NCI-H82 (cell line): ENCODE measurements at regions not wholly inside any gene's neighbourhood (a gene's known extent, or its start where the extent isn't known, plus 50 kb on each side); places are given as distances from the start of the nearest gene placed in this dataset.

ENCODE experiments used
- DNase-seq: peaks from one replicate; lab custom pipeline; 2025; lab: John Stamatoyannopoulos, UW

DNA sequence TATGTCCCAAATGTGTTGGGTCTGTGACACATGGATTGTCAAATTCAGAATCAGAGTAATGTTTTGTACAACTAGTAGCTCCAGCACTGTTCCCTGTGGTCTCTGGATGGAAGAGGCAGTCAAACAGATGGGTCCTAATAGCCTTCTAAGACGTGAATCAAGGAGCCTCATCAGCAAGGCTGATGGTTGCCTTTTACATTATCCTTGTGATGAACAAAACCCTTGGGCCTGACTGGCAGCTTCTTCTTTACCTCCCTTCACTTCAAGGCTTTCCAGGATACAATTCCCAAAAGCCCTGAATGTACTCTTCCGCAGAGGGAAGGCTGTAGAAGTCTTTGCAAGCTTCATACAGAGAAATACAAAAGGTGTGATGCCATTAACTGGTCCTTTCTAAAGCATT, 633.3 kb downstream of the USP25 start:
- peak; percentile 30 for DNase-seq

DNA sequence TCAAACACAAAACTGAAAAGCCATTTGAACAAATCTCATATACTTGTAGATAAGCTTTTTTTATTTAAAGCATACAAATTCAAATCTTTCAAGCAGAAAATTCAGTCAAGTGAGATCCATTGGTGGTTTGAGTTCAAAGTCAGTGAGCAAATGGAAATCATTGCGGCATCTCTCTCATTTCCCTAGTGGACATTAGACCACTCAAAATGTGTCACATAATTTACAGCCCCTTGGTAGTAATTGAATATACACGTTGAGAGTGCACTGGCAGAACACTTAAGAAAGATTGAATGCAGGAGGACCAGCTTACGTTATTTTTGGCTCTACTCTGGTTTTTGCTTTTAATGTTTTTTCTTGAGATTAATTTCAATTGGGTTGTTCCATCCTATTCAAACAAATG, 633.7 kb downstream of the USP25 start:
- no peak for DNase-seq

DNA sequence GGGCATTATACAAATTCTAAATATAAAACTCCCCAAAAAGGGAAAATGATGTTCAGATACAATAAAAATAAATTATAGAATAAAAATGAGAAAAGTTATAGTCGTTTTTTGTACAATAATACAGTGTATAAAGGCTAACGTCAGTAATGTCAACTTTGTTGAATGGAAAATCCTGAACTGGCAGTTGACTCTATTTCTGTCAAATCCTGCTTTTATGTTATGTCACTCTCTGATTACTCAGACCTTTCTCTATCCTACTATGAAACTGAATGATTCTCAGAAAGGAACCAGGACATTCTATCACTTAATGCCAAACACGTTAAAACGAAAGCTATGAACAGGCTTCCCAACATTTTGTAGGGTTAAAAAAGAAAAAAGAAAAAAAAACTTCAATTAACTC, 636.4 kb downstream of the USP25 start:
- DNase-seq: no peak

DNA sequence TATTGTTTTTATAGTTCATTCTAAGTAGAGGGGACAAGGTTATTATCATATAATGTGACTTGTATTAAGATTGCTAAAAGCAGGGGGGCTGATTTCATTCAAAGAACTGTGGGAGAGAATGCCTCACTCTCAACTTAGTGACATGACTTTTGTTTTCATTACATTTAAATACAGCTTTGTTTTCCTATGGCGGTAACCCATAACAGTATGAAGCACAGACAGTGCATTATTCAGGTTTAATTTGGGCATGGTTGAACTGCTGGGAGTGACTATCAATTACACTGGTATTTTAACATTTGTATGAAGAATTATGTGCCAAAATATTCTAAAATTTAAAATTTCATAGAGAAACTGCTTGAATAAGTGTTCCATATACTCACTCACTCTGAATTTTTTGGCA, 637.3 kb downstream of the USP25 start:
- DNase-seq: no peak

DNA sequence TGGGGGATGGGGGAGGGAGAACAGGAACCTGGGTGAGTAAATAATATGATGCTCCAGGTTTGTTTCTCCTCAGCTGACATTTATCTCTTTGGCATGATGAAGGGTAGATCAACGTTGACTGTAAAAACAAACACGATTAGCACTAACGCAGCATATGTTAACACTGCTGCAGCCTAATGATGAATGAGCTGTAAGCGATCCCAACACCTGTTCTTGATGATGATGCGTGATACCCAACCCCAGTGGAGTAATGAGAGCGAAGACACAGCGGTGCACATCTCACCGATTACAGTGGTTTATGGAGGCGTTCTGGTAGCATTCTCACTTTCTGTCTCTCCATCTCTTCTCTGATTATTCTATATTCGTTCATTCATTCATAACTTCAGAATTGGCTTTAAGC, 640.4 kb downstream of the USP25 start:
- peak; percentile 97 for DNase-seq

DNA sequence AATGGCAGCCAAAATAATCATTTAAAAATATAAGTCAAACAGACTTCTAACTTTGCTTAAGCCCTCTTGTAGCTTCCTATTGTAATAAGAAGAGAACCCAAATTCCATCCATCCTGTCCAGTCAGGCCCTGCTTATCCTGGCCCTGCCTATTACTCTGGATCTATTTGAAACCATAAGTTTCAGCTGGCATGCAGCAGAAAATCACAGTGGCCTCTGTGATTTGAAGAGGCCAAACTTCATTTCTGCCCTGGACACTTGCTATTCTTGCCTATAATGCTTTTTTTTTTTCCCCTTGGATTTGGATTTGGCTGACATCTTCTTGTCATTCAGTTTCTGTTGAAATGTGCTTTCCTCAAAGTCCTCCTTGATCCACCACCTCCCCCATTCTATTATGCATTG, 642.8 kb downstream of the USP25 start:
- DNase-seq: no peak

DNA sequence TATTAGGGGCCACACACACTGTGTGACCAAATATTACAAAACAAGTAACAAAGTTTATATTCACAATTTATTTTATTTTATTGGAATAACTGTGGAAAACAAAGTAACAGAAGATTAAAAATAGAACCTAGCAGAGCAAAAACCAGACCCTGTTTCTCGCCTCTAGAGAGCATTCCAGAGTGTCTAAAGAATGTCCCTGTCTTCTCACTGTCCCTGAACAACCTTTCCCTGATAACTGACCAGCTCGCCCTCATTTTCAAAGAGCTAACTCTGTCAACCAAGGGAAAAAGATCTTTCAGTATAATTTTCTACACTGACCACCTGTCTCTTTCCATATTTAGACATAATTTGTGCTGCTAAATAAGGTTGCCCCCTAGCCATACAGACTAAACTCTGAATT, 646.9 kb downstream of the USP25 start:
- DNase-seq: no peak

DNA sequence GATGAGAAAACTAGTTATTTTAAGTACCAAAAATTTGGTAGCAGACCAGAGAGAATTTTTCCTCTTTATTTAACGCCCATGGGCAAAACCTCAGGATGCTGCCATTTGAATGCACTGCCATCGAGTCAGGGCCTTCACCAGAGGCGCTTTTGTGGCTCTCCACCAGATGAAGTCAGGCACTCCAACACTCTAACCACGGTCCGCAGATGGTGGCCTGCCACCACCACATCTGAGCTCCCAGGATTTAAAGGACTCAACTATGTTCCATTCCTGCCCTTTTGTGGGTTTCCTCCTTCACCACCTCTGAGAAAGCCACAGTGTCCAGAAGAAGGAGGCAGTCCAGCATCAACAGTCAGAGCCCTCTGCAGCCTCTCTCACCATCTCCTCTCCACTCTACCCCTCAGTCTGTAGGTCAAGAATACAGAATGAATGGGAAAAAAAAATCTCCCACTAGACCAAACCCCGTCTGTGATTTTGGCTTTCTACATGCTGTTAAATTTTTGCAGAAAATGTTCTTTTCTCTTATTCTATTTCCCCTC, 647.4 kb downstream of the USP25 start:
- no peak for DNase-seq

DNA sequence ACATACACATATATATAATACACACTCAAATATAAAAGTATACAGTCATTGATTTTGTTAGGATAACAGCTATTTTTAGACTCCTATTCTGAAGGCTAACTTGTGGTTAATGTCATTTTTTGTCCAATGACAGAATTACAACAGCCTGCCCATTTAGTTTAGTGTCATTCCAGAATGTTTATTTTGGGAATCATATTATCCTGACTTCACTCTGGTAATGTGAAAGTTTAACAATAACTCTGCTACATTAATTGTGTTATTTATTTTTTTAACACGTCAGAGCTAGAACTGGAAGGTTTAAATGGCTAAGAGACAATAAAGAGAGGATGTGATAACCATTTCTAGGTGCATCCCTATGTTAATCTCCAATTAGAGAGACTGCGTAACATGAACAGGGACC, 648.1 kb downstream of the USP25 start:
- DNase-seq: no peak

DNA sequence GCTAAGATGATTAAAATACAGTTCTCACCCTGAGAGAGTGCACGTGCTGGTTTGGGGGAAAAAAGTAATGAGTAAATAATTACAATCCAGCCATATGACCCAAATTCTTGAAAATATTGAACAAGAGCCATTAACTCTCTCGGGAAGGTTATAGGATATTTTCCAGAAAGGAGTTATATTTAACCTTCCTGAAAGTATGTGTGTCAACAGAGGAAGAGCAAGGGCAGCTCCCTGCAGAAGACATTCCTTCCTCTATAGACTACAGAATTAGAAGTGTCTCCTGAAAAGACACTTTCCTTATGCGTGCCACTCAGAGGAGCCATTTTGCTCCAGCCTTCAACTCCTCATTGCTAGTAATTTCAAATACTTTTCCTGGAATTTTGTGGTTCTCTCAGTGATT, 648.7 kb downstream of the USP25 start:
- DNase-seq: no peak

DNA sequence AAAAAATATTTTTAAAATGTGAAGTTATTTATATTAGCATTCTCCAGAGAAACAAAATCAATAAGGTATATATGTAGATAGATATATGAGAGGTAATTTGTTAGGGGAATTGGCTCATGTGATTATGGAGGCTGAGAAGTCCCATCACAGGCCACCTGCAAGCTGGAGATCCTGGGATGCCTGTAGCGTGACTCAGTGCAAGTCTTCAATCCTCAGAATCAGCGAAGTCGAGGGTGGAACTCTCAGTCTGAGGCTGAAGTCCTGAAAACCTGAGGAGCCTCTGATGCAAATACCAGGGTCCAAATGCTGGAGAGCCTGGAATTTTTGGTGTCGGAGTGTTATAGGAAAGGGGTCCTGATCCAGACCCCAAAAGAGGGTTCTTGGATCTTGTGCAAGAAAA, 658.5 kb downstream of the USP25 start:
- DNase-seq: no peak

DNA sequence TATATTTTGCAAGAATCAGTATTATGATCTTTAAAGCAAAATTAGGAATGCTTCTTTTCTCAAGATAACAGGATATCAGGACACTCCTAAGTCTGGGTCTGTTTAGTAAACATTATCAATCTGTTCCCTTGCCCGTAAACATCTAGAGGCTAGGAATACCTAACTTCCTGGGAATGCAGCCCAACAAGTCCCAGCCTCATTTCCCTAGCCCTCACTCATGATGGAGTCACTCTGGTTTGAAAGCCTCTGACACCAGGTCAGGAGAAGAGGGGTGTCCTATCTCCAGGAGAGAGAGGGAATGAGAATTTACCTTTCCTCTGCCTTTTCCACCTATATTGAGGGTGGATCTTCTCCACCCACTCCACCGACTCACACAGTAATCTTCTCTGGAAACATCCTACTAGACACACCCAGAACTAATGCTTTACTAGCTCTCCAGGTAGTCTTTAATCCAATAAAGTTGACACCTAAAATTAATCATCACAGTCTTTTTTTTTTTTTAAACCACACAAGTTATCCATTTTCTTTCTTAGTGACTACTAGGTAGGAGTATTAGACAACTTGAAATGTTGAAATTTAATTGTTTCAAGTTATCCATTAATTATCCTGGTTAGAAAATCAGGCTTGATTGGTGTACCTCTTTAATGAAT, 659.3 kb downstream of the USP25 start:
- DNase-seq: peak; percentile 38

DNA sequence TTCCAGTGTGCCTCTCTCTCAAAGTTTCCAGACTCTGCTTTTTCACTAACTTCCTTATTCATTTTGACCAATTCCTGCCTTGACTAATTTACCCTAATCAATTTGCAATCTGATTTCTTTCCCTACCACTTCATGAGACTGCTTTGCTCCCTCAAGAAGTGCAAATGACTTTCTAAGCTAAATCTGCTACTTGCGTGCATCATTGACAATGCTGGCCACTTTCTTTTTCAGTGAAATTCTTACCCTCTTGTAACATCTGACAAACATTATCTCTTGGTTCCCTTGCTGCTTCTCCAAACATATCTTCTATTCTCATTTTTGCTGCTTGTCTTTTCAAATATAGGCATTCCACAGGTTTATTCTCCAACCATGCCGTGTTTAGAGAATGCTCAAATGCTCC, 659.9 kb downstream of the USP25 start:
- DNase-seq: no peak

DNA sequence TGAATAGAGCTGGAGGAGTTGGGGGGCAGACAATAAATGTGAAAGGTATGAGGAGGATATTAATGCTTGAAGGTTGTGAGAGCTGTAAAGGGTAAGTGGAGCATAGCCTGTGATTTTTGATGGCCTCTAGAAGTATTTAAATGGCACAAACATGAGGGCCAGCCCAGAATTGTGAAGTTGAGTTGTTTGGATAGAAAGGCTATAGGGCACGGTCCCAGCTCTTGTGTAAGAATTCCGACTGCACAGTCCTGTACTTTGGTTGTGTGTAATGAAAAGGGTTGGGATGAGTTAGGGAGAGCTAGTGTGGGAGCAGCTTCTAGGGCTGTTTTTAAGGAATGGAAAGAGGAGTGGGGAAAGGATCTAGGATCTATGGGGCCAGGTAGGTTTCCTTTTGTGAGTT, 665.5 kb downstream of the USP25 start:
- no peak for DNase-seq

DNA sequence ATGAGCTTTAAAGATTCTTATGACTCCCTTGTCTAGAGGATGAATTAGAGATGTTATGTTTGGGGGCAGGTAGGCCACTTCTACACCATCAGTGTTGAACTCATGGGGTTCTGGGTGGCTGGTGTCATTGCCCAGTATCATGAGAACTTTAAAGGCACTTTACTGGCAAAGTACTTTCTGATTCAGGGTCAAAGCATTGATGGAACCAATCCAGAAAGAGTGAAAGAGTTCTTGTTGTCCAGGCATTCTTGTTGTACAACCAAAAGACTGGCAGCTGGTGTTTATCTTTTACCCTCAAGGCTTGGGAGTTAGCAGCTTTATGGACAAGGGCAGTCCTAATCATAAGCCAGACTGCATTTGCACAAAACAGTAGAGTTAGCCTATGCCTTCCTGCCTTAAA, 673.0 kb downstream of the USP25 start:
- DNase-seq: peak; percentile 47

DNA sequence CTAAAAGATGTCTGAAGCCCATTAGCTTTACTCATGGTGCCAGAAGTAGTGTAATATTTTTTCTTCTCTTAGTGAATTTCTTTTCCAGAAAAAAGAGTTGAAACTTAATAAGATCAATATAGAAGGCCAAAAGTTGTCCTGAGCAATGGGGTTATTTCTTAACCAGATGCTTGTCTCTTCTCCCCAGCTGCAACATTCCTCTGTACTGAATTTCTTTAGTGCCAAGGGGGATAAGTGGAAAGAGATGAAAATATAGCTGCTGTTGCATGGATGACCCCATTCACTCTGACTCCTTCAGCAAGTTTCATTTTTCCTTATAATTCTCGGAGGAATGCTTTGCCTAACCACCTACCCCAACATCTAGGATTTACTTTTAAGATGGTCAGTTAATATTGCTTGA, 675.0 kb downstream of the USP25 start:
- no peak for DNase-seq

DNA sequence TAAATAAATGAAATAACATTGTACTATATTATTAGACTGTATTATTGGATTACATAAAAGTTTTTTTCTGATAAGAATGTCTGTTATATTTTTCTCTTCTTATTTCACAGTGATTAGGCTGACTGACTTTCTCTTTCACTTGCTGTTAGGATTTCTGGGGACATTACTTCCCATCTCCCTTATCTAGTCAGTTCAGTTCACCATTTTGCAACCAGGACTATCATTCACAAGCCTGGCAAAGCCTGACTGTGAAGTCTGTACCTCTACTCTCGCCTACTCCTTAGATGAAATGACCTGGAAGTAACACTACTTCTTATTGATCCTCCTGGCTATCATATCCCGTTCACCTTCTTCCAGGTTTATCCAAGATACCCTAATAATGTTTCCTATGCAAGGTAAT, 676.6 kb downstream of the USP25 start:
- no peak for DNase-seq

DNA sequence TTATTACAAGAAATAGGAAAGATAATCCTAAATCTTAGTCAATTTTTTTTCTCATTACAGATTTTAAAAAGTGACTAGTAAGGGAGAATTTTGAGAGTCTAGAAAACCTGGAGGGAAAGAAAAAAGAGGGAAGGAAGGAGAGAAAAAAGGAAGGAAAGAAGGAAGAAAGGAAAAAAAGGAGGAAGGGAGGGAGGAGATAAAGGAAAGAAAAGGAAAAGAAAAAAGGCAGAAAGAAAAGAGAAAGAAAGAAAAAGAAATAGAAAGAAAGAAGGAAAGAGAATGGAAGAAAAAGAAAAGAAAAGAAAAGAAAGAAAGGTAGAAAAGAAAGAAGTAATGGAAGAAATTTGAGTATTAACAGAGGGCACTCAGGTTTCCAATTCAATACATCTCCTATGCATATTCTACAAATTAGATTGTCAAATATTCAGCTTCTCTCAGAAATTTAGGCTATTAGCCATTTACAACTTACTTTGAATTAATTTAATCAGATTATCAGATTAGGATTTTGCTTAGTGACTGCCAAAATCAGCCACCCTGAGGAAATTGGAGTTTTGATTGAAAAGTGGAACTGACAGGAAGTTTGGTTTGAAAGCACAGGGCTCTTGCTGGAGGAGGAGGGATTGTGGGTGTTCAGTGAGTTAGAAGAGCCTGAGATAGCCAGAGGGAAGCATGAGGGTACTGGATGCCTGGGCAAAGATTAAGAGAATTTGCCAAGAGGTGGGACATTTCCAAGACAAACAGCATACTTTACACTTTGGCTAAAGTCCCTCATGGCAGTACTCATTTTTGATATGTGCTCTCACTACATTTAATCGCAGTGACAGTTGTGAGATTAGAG, 677.8 kb downstream of the USP25 start:
- peak; percentile 32 for DNase-seq

DNA sequence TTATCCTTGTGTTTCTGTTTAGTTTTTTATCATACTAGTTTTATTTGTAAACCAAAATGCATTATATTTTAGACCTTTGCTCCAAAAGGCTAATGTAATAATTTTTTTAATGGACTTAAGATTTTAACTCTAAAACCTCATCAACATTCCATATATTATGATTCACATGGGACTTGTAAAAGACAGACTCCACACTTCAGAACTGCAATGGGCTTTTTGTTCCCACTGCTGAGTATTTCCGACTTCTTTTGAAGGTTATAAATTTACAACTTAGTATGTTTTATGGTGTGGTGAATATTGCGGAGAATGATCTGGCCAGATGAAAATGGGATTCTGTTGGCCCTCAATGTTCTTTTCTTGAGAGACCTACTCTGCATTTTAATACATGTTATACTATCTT, 678.5 kb downstream of the USP25 start:
- DNase-seq: no peak

DNA sequence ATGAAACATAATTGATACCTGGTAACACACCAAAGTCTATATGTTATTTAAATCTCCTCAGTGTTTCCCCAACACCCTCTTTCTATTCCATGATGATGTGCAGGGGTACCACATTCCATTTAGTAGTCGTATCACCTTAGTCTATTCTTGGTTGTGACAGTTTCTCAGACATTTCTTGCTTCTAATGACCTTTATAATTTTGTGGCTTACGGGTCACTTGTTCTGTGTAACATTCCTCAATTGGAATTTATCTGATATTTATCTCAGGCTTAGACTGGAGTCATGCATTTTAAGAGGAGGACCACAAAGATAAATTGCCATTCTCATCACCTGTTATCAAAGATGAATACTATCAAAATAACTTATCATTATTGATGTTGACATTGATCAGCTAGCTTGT, 679.6 kb downstream of the USP25 start:
- no peak for DNase-seq

DNA sequence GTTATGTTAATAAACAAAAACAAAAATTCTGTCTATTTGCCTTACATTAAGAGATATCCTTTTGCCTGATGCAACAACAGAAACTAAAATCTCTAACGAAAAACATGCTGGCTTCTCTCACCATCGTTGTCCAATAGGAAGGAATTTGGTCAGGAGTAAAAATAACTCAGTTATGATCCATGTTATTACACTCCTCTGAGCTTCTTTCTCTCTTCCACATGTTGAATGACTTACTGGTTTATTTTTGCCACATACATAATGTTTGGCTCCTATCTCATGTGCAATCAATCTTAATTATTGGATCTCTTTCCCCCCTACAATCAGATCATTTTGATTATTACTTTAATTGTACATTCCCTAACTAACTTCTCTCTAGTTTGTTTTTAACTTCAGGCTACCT, 688.4 kb downstream of the USP25 start:
- DNase-seq: no peak

DNA sequence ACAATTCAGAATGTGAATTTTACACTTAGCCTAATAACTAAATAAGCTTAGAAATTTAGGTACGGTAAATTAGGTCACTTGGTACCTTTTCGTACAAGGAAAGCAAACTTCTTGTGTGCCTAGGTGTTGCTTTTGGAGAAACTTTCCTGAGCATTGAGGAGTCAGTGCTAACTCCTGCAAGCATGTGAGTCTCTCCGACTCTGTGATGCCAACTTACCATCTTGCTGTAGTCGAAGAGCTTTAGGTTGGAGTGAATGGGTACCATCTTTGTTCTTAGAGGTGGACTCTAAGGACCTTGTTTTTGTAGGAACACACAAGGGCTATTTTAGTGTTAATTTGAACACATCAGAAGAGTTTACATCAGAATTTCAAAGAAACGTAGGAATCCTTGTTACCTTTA, 688.9 kb downstream of the USP25 start:
- no peak for DNase-seq

DNA sequence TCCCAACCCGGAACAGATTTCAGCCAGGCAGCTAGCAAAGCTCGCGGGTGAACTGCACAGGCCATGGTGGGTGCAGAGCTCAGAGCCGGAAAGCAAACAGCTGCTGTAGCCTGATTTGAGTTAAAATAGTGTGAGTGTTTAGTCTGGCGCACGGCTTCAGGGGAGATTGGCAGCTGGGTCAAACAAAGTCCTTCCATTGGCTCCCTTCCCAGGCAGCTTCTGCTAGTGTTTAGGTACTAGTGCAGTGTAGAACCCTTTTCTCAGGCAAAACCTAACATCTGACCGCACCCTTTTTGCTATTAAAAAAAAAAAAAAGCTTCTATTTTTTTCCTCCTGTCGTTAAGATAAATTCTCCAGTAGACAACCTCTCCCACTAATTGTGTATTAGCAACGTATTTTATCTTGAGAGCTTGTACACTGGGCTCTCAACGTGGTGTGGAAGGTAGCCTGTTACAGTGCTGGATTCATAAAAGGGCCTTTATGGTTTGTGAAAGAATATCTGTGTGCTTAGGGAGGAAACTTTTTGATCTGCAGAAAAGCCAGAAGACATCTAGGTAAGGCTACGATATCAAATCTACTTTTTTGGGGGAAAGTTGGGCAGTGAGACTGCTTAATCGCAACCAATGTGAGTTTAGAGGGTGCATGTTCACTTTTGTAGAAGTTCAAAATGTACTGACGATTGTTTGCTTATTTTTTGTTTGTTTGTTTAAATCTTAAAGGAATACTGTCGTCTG, 689.6 kb downstream of the USP25 start:
- DNase-seq: peak; percentile 93
